Gastroesophageal sphincter (tissue), 3 donors: ENCODE measurements at regions not wholly inside any gene's neighbourhood (a gene's known extent, or its start where the extent isn't known, plus 50 kb on each side); places are given as distances from the start of the nearest gene placed in this dataset.

ENCODE experiments used
- CTCF ChIP-seq, 4 experiments: fragments of 200-600 bp in 2 of 4; fragments of 450-650 bp in 2 of 4; sonication (generic) in 1 of 4; IDR thresholded peaks; one replicate each; pipeline ENCODE4 v1.5.1; 2017 to 2019; ENCODE audit warnings: antibody characterized with exemption in 4 of 4, mild to moderate bottlenecking in 2 of 4, moderate library complexity in 2 of 4
- EP300 ChIP-seq: sonication (generic); formaldehyde crosslinking; IDR thresholded peaks from one replicate; pipeline ENCODE4 v1.6.1; 2017; ENCODE audit warnings: antibody characterized with exemption, mild to moderate bottlenecking
- POLR2A ChIP-seq, 2 donors: fragments of 450-650 bp; IDR thresholded peaks; one replicate each; pipeline ENCODE4 v1.6.1; 2017; ENCODE audit warnings: antibody characterized with exemption in 2 of 2, mild to moderate bottlenecking in 2 of 2, moderate library complexity in 1 of 2
- POLR2AphosphoS5 ChIP-seq: sonication (generic); formaldehyde crosslinking; IDR thresholded peaks from one replicate; pipeline ENCODE4 v1.6.1; 2017; ENCODE audit warnings: antibody characterized with exemption

DNA sequence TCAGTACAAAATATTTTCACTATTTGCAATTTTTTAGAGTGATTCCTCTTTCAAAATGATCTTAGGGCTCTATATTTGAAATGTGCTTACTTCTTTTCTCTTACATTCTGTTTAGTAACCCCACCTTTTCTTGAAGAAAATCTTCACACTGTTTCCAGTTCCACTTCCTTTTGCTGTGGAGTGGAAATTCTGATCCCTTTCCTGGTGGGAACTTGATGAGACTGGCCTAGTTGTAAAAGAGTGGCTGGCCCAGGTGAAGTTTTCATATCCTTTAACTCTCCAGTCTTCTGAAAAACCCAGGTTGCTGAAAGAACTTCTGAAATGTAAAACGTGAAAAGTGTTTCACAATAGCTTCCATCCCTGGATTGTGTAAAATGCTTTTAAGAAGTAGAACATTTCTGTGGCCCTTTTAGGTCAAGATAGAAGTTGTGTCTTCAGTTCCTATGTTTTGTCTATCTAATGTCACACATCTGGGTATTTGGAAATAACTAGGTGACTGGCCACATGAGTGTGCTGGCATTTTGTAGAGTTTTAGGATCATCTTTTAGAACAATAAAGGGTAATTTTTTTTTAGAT lies 84.8 kb upstream of the LRIG1 start:
- TF ChIP-seq POLR2AphosphoS5 (no peak), CTCF (IDR thresholded peaks at IDR 0.05) (no peak), POLR2A (IDR thresholded peaks at IDR 0.05) (no peak), EP300 (no peak)
